ENCODE measurements at regions not wholly inside any gene's neighbourhood (a gene's known extent, or its start where the extent isn't known, plus 50 kb on each side); places are given as distances from the start of the nearest gene placed in this dataset.

- Histone ChIP-seq H3K27ac (ENCODE audit: low read length) (no peak overlapping the region), H3K9ac (ENCODE audit: low read depth, low read length) (no peak overlapping the region), H3K36me3 (ENCODE audit: insufficient read depth, low read length) (peaks cover 22% of the 10 kb centered on the region; the same call in 1 of the 2 replicates), H4K20me1 (ENCODE audit: insufficient read depth, low read length) (no peaks in the 10 kb centered on the region), H3K9me3 (ENCODE audit: insufficient read depth, low read length, severe bottlenecking) (no peaks in the 10 kb centered on the region), H3K4me3 (ENCODE audit: low read depth in 1 of 2, low read length in 2 of 2) (no peak overlapping the region), H3K4me2 (ENCODE audit: insufficient read depth, low read length) (no peak overlapping the region), H3K79me2 (ENCODE audit: insufficient read depth, low read length) (no peaks in the 10 kb centered on the region), H3K4me1 (ENCODE audit: insufficient read depth, low read length) (peaks cover 8% of the 10 kb centered on the region), H2AFZ (ENCODE audit: low read depth, low read length) (no peak overlapping the region), H3K27me3 (ENCODE audit: insufficient read depth, low read length, poor library complexity) (no peaks in the 10 kb centered on the region)
- ATAC-seq (ENCODE audit: insufficient read depth, low read depth) (no peak), DNase-seq (no peak)
- TF ChIP-seq CTCF (IDR thresholded peaks at IDR 0.05; ENCODE audit: borderline replicate concordance, extremely low read depth, low read length, poor library complexity, severe bottlenecking) (no peak), EZH2 (IDR thresholded peaks at IDR 0.05; ENCODE audit: borderline replicate concordance, low read depth, low read length, severe bottlenecking) (no peak)
These were observed 52.3 kb upstream of the DPH5 start for GRCh38 chr1:101077849-101078248.

DNA sequence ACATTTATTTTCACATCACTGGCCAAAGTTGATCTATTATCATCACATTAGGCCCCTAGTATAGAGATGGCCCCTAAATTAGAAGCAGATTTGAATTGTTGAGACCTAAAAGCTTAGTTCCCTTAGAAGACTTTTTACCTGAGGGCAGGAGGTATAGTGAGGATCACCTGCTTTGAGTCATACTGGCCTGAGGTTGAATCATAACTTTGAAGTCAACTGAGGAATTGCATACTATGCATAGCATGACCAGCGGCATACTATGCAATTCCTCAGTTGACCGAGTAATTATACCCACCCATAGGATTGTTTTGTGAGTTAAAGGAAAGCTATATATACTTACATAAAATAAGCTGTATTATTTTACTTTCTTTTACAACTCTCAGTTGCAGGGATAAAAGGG, 50.3 kb upstream of the DPH5 start:
- H3K79me2 ChIP-seq (ENCODE audit: insufficient read depth, low read length), result no peaks in the 10 kb centered on the region
- H3K27me3 ChIP-seq (ENCODE audit: insufficient read depth, low read length, poor library complexity), result no peaks in the 10 kb centered on the region
- TF ChIP-seq CTCF (IDR thresholded peaks at IDR 0.05; ENCODE audit: borderline replicate concordance, extremely low read depth, low read length, poor library complexity, severe bottlenecking) (no peak), EZH2 (IDR thresholded peaks at IDR 0.05; ENCODE audit: borderline replicate concordance, low read depth, low read length, severe bottlenecking) (no peak)
- no peak overlapping the region for H3K4me3 ChIP-seq (ENCODE audit: low read depth in 1 of 2, low read length in 2 of 2)
- no peaks in the 10 kb centered on the region for H3K4me1 ChIP-seq (ENCODE audit: insufficient read depth, low read length)
- H2AFZ ChIP-seq (ENCODE audit: low read depth, low read length), result no peak overlapping the region
- peaks cover 20% of the 10 kb centered on the region; the same call in 1 of the 2 replicates for H3K36me3 ChIP-seq (ENCODE audit: insufficient read depth, low read length)
- H3K9ac ChIP-seq (ENCODE audit: low read depth, low read length), result no peak overlapping the region
- no peaks in the 10 kb centered on the region for H4K20me1 ChIP-seq (ENCODE audit: insufficient read depth, low read length)
- DNase-seq (no peak), ATAC-seq (ENCODE audit: insufficient read depth, low read depth) (no peak)
- H3K9me3 ChIP-seq (ENCODE audit: insufficient read depth, low read length, severe bottlenecking), result no peaks in the 10 kb centered on the region
- no peak overlapping the region for H3K4me2 ChIP-seq (ENCODE audit: insufficient read depth, low read length)
- H3K27ac ChIP-seq (ENCODE audit: low read length), result no peak overlapping the region

Measured in DND-41 (cell line).